Hematopoietic multipotent progenitor cell treated with erythropoietin and hydrocortisone succinate and interleukin-3 and kit ligand, for 6 days (in vitro differentiated cells): ENCODE measurements at regions not wholly inside any gene's neighbourhood (a gene's known extent, or its start where the extent isn't known, plus 50 kb on each side); places are given as distances from the start of the nearest gene placed in this dataset.
"Not testable (repeated sequence)": the region's sequence is repeated elsewhere in the genome, so short reads cannot be mapped to it uniquely, and the experiment has no call there.

Experiments used
- DNase-seq: peaks from one replicate; pipeline ENCODE4 v3.0.0-alpha.2; 2015

DNA sequence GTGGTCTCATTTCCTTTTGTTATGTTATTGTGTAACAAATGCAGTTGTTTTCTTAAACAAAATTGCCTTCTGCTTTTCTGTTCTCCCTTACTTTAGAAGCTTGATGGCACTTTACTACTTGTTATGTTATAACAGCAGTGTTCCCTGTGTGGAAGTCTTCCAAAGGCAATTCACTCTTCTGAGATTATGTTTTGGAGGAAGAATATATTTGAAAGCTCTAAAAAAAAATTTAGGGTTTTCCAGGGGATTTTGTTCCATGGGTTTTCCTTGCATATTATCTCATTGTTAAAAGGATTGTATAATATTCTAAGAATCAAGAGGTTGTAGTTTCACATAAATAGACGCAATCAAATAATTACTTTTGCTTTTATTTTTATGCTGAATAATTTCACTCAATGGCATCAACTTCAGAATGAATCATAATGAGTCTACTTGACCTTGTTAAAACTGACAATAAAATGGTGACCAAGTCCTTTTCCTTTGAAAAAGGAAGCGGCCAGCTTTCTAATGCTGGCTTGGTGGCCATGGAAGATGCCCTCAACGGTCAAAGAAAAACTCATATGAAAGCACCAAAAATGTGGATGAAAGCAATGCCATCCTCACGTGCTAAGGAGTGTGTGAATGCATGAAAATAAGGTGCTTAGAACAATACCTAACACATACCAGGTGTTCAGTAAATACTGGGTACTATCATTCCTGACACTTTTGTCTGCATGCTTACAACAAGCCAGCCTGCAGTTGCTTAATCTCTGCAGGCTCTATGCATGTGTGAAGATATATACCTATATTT lies 92.4 kb upstream of the KLF6 start:
- peak; percentile 20 for DNase-seq

DNA sequence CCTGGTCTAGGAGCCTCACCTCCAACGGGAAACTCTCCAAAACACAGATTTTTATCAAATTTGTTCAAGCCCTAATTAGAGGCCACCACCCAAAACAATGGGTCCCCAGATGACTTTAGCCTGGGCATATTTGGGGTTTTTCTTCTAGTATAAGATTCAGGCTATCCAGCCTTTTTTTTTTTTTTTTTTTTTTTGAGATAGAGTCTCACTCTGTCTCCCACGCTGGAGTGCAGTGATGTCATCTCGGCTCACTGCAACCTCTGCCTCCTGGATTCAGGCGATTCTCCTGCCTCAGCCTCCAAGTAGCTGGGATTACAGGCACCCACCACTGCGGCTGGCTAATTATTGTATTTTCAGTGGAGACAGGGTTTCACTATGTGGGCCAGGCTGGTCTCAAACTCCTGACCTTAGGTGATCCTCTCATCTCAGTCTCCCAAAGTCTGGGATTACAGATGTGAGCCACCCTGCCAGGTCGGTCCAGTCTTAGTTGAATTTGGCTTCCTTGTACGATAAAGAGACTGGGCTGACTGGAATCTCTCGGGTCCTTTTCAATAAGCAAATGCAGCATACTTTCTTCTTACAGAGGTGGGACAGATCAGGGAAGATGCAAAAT lies 91.4 kb upstream of the KLF6 start:
- DNase-seq: no peak

DNA sequence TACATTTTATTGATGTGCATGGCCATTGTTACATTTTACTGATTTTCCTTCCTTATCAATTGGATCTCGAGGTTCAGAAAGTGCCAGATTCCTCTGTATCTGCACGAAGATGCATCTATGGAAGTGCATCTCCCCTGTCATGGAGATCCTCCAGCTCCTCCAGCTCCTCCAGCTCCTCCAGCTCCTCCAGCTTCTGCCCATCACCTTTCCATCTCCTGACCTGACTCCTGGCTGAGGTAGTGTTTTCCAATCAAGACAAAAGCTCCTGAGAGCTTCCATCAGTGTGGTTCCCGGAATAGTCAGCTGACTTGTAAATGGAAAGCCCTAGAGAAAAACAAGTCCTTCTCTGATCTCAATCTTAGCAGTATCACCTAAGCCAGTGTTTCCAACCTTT lies 90.8 kb upstream of the KLF6 start:
- no peak for DNase-seq

DNA sequence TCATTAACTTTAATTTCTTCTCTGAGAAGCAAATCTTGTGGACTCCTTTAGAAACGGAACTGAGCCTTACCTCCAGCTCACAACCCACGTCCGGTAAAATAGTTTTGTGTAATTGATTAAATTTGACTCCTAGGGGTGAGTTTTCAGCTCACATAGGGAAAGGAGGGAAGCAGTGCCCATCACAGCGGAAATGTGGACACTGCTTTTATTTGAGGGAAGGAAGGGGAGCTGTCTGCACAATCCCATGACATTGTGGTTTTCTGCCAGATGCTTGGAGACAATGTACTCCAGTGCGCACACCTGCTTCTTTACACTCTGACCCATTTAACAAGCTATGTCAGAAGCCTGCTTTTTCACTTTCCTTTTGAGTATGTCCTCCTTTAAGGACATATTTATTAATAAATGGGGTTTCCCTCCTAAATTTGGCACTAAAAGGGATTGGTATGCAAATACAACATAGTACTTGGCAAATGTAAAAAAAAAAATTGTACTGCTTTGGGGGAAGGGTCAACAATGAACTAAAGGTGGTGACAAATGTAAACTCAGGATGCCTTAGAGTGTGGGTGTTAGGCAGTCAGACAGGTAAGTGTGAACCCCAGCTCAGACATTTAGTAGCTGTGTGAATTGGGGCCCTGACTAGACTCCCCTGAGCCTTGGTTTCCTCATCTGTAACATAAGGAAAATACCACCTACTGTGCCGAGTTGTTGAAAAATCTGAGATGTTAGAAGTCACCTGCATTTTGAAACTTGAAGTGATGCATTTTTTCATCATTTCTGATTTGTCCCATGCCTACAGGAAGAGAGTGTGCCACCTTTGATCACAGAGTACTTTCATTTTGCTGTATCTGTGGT lies 90.2 kb upstream of the KLF6 start:
- no peak for DNase-seq

DNA sequence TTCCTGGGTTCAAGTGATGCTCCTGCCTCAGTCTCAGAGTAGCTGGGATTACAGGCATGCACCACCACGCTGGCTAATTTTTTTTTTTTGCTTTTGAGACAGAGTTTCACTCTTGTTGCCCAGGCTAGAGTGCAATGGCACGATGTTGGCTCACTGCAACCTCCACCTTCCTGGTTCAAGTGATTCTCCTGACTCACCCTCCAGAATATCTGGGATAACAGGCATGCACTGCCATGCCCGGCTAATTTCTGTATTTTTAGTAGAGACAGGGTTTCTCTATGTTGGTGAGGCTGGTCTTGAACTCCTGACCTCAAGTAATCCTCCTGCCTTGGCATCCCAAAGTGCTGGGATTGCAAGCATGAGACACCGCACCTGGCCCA lies 89.6 kb upstream of the KLF6 start:
- DNase-seq: not testable (repeated sequence)

DNA sequence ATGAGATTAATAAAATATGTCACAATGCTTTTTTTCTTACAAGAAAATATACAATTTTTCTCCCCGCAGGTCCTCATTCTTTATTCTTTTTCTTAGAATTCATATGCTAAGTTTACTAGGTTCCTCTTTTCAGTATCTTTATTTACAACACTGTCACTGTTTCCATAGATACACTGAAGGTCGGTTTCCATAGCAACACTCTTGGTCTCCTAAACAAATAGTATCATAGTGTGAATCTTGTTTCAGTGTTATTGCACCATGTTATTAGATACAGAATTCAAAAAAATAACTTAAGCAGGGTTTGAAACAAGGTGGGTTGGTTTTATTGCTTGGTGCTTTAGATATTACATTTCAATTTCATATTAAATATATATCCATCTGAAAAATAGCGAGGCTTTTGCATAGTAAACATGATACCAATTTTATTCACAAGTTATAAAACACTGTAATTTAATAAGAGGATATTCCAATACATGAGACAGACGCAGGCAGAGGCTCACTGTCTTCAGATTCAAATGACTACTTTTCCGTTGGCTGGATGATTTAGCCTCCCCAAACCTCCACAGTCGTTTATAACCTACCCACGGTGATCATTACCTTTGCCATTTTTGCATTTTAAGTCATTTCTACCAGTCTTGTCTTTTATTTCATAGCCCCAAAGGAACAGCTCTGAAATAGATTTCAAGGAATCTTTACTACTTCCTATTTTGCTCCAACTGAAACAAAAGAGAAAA lies 88.9 kb upstream of the KLF6 start:
- peak; percentile 90 for DNase-seq

DNA sequence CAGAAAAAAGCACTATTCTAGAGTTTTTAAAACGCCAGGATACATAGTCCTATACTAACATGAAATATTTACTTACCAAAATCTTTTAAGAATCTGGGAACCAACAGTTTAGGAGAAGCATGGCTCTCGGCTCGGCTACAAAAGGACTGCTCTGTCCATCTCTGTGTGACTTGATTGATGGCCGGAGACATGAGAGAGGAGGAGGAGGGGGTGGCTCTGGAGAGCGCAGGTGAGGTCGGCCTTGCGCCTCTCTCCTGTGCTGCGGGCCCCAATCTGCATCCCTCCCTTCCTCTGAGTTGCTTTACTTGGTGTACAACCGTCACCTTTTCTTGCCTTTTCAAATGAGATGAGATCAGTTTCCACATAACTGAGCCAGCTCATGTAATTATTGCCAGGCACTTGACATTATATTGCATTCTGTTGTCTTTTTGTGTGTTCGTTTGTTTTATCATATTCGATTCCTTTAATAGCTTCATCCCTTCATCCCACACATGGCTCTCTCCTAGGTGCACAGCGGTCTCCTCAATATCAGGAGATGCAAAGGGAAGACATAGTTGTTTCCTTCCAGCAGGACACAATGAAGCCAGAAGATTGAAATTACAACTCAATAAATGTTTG lies 87.8 kb upstream of the KLF6 start:
- DNase-seq: no peak

DNA sequence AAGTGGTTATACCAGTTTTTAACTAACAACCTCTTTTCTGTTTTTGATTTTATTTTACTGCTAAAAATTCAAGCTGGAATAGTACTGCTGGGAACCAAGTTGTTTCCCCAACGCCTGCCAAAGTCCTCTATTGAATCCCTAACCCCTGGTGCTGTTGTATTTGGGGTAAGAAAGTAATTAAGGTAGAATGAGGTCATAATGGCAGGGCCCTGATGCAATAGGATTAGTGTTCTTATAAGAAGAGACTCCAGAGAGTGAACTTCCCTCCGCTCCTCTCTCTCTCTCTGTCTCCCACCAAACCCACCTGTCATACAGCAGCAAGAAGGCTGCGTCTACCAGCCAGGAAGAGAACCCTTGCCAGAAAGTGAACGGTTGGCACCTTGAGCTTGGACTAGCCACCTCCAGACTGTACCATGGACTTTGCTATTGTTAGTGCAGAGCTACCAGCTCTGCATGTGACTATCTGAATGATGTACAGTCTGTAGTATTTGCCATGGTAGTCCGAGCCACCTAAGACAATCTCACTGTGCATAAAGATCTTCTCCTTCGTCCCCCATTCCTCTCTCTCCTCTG lies 86.5 kb upstream of the KLF6 start:
- DNase-seq: no peak

DNA sequence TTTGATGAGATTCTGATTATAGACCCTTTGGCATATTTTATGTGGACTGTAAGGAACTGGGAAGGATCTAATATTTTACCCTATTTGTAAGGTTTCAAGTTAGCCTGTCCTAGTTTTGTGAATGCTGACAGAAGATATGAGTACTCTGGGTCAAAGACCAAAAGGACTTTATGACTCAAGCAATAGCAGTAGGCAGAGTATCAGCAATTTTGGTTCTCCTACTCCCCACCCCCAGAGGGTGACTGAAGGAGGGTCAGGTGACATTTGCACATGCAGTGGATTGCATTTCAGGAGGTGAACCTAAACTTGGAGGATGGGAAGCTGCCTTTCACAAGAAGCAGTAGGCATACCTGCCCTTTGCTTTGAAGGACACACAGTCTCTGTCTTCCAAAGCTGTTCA lies 84.0 kb upstream of the KLF6 start:
- DNase-seq: no peak

DNA sequence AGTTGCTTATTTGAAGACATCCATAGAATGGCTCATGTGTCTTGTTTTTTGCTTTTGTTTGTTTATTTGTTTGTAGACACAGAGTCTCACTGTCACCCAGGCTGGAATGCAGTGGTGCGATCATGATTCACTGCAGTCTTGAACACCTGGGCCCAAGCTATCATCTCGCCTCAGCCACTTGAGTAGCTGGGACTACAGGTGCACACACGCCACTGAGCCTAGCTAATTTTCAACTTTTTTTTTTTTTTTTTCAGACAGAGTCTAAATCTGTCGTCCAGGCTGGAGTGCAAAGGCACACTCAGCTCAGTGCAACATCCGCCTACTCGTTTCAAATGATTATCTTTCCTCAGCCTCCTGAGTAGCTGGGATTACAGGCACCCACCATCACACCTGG lies 83.3 kb upstream of the KLF6 start:
- no peak for DNase-seq

DNA sequence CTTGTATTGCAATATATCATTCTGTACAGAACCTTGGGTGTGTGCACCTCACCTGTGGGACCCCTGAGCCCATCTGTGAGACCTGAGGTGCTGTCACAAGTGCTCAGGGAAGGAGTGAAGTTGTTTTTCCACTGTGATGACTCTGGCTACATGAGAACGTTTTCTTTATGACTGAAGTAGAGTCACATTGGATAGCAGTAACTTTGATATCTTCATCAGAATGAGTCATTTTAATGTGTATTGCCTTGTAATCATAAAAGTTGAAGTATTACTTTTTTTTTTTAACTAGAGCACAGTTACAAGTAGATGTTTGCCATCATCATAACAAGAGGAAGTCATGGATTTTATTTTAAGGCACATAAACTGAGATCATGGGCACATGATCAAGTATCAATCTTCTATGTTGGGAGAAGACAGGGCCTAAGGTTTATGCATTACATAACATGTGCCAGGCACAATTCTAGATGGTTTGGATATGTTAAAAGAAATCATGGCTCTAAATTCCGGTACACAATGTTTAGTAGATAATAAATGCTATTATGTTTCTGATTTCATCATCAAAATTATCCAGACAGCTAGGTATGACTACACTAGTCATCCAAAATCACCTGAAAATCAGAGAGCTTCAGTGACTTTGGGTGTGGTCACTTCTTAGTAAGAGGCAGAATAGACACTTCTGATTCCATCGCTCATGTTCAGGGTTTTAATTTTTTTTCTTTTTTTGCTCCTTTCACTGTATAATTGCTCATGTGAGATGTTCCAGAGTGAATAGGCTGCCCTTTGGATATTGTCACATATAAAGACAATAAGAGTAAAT lies 82.7 kb upstream of the KLF6 start:
- no peak for DNase-seq

DNA sequence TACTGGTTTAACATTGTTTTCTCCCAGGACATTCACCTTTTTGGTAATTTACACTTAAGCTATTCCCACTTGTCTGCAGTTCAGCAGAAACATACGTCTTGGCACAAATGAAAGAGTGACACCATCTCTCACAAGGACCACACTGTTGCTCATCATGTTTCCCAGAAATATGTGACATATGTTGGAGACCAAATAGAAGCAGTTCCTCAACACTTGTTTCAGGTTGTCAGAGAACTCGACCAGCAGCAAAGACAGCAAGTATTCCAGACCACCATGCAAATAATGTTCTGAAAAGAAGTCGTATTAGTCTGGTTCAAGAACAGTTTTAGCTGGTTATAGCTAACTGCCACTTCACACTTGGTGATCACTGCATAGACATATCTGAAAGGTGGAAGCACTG lies 81.3 kb upstream of the KLF6 start:
- no peak for DNase-seq

DNA sequence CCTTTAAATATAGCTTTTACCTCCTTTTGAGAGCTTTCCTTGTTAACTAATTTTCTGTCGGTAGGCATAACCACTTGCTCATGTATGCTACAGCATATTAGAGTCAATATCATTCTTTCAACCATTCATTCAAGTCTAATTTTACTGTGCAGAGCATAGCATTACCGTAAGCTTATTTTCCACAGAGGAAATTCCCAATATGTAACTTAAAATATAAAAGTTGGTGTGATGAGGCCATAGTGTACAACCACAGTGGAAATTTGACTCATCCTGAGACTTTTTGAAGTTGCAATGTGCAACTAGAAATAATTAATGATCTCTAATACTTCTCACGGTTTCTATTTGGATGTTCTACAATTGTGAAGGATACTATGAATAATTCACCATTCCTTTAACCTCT lies 80.6 kb upstream of the KLF6 start:
- DNase-seq: no peak

DNA sequence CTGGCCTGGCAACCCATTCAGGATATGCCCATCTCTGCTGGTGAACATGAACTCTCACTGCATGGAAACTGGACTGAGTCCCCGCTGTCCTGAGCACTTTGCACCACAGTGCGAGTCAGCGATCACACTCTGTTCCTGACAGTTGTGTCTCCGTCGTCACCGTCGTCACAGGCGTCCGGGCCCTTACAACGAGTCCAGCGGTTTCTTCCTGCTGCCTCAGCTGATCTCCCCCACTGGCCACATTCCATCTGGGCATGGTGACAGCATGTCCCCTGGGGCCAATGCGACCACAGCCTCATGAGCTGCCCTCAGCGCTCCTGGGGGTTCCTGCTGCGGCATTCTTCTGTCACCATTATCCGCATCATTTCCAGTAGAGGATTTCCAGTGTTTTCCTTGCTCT lies 76.8 kb upstream of the KLF6 start:
- no peak for DNase-seq

DNA sequence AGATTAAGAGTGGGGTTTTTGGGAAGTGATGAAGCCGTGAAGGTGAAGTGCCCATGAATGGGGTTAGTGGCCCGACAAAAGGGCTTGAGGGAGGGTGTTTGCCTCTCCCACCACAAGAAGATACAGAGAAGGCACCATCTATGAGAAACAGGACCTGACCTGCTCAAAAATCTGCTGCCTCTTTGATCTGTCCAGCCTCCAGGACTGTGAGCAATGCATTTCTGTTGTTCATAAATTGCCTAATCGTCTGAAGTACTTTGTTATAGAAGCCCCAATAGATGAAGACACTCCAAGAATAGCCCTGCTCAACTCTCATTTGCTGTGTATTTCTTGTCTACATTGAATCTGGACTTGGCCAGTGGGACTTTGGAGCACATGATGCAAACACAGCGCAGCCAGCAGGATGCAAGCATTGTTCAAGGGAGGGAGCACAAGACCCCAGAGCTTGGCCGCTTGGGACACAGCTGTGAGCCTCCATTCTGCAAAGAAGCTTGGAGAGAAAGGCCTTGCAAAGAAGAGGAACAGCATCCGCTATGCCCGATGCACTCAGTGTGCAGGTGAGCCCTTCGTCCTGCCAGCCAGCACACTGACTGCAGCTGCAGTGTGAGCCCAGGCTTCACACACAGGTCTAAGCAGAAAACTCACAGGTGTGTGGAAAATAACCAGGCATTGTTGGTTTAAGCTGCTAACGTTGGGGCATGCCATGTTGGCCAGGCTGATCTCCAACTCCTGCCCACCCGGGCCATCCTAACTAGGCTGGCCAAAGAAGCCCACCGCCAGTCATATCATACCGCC lies 73.2 kb upstream of the KLF6 start:
- no peak for DNase-seq

DNA sequence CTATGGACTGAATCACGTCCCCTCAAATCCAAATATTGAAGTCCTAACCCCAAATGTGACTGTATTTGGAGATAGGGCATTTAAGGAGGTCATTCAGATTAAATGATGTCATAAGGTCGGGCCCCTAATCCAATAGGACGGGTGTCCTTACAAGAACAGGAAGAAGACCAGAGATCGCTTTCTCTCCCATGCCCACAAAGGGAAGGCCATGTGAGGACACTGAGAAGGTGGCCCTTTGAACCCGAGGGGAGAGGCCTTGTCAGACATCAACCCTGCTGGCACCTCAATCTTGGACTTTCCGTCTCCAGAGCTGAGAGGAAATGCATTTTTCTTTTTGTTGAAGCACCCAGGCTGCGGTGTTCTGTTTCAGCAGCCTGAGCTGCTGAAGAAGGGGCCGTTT lies 72.3 kb upstream of the KLF6 start:
- DNase-seq: no peak

DNA sequence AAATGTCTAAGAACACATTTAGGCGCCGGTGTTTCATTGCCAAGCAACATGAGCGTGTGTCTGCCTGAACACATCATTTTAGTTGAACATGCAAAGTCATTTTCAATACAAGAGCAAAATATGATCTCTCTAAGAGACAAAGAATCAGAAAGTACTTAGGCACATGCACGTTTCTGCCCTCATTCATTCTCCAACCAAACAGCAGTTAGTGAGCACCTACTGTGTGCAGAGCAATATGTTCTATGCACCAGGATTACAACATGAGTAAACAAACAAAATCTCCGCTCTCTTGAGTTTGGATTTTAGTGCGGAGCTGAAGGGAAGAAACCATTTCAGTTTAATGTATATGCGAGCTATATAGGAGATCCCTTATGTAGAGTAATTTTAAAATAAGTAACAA lies 71.6 kb upstream of the KLF6 start:
- DNase-seq: no peak

DNA sequence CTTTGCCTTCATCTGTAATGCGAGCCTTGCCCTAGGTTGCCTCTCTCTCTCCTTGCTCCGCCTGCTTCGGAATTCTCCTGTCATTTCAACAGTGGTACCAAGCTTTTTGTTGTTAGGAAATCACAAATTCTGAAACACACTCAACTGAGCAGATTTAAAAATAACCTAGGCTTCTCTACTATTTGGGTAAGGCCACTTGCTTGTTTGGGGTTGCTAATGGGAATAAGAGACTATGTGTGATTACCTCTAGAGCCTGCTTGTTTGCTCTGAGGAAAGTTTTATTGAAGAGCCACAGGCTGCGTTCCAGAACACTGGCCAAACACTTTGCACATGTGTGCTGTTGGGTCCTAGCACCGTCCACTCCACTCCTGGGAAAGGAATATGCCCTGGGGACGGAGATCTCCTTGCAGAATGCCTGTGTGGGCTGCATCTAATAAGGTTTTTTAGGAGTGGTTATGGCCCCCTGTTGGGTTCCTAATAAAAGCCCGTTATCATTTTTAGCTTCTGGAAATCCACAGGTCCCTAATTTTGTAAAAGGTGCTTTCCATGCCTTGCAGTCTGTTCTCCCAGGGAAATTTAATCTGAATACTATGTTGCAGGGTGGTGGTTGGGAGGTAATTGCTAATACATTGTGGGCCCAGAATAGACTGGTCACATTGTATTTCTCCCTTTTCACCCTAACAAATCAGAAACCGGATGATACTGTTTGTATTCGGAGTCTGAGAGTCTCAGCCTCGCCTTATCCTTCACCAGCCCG lies 68.7 kb upstream of the KLF6 start:
- DNase-seq: no peak

DNA sequence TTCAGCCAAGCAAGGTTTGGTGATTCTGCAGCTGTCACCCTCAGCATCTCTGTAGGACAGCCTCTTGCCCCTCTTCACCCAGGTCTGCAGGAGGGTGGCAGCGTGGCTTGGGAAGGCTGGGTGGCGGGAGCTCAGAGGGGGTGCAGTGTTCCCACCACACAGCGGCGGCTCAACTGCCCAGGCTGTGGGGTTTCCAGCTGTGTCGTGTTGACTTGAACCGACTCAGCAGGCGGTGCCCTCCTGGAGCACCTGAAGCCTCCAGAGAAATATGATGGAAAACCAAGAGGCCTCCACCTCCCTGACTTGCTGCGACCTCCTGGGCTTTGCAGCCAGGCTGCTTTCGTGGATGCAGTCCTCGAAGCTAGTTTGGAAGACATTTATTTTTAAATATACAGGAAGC lies 68.0 kb upstream of the KLF6 start:
- DNase-seq: no peak
